GM19452 (cell line): ENCODE measurements at regions not wholly inside any gene's neighbourhood (a gene's known extent, or its start where the extent isn't known, plus 50 kb on each side); places are given as distances from the start of the nearest gene placed in this dataset.
"Not testable (repeated sequence)": the region's sequence is repeated elsewhere in the genome, so short reads cannot be mapped to it uniquely, and the experiment has no call there.

Experiments
- ATAC-seq: cut with Tn5 transposase; IDR thresholded peaks from one replicate; pipeline ENCODE4 v1.9.1; 2021; ENCODE audit not compliant: unreplicated experiment

GRCh38 chr16:72464597-72465368 is 292.8 kb upstream of the PMFBP1 start:
- no peak for ATAC-seq

- no peak for ATAC-seq
Measured at GRCh38 chr16:72464052-72464451, 292.1 kb upstream of the PMFBP1 start.

GRCh38 chr16:72458035-72458434 is 286.1 kb upstream of the PMFBP1 start:
- no peak for ATAC-seq

GRCh38 chr16:72457243-72457940 is 285.4 kb upstream of the PMFBP1 start:
- no peak for ATAC-seq

- no peak for ATAC-seq
Measured at GRCh38 chr16:72455743-72456659, 284.0 kb upstream of the PMFBP1 start.

GRCh38 chr16:72453856-72454255 is 281.9 kb upstream of the PMFBP1 start:
- not testable (repeated sequence) for ATAC-seq

- no peak for ATAC-seq
Measured at GRCh38 chr16:72444696-72445095, 272.7 kb upstream of the PMFBP1 start.

- ATAC-seq = no peak
Measured at GRCh38 chr16:72443809-72444208, 271.9 kb upstream of the PMFBP1 start.

GRCh38 chr16:72442385-72443158 is 270.6 kb upstream of the PMFBP1 start:
- no peak for ATAC-seq

- no peak for ATAC-seq
Measured at GRCh38 chr16:72437891-72438290, 265.9 kb upstream of the PMFBP1 start.

GRCh38 chr16:72434159-72434558 is 262.2 kb upstream of the PMFBP1 start:
- ATAC-seq = no peak

GRCh38 chr16:72430121-72430520 is 258.2 kb upstream of the PMFBP1 start:
- no peak for ATAC-seq

GRCh38 chr16:72429671-72430081 is 257.7 kb upstream of the PMFBP1 start:
- ATAC-seq = no peak

- no peak for ATAC-seq
Measured at GRCh38 chr16:72428681-72429376, 256.9 kb upstream of the PMFBP1 start.

GRCh38 chr16:72427783-72428331 is 255.9 kb upstream of the PMFBP1 start:
- ATAC-seq = no peak

- ATAC-seq = no peak
Measured at GRCh38 chr16:72427051-72427782, 255.3 kb upstream of the PMFBP1 start.

- no peak for ATAC-seq
Measured at GRCh38 chr16:72426386-72426785, 254.4 kb upstream of the PMFBP1 start.

GRCh38 chr16:72425571-72426341 is 253.8 kb upstream of the PMFBP1 start:
- no peak for ATAC-seq
